T47D (cell line): ENCODE measurements at regions not wholly inside any gene's neighbourhood (a gene's known extent, or its start where the extent isn't known, plus 50 kb on each side); places are given as distances from the start of the nearest gene placed in this dataset.
"Not testable (repeated sequence)": the region's sequence is repeated elsewhere in the genome, so short reads cannot be mapped to it uniquely, and the experiment has no call there.

Experiments used
- DNase-seq, 2 experiments: peaks; one replicate each; pipeline versions ENCODE4 v3.0.0 to v3.0.0-alpha.2; 2011 to 2012; ENCODE audit warnings: low read depth in 1 of 2, low spot score in 1 of 2
- JUND ChIP-seq: IDR thresholded peaks from 2 replicates; pipeline ENCODE4 v1.6.1; 2012; ENCODE audit warnings: low read depth
- in situ Hi-C: cut with HindIII; loops from 2 replicates; pipeline ENCODE4 v1.10.0; 2016; ENCODE audit warnings: low sequenced_read_pairs, low pct_unique_long_range_greater_than_20kb

DNA sequence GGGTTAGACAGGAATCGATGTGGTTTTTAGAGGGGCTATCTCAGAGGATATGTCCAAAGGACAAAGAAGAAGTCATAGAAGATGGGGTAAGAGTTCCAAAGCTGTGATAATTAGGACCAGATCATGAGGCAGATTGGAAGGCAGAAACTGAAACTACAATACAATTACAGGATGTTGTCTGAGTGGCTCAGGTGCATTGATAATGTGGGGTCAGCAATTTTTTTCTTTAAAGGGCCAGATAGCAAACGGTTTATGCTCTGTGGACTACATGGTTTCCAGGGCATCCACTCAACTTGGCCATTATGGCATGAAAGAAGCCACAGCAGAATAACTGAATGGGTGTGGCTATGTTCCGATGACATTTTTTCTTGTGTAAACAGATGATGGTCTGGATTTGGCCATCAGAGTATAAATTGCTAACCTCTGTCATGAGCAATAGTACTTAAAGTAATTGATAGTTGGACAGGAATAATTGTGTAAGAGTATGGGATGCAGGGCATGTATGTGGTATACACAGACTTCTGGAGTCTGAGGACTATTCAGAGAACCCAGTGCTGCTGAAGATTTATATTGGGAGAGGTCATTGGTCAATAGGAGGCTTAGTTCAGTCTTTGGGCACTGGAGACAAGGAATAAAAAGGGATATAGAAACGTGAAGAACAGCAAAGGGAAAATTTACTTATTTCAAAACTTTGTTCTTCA, 198.4 kb upstream of the ADGRL4 start:
- no peak for DNase-seq
- in situ Hi-C loops = no loop called here
- TF ChIP-seq JUND = no peak

DNA sequence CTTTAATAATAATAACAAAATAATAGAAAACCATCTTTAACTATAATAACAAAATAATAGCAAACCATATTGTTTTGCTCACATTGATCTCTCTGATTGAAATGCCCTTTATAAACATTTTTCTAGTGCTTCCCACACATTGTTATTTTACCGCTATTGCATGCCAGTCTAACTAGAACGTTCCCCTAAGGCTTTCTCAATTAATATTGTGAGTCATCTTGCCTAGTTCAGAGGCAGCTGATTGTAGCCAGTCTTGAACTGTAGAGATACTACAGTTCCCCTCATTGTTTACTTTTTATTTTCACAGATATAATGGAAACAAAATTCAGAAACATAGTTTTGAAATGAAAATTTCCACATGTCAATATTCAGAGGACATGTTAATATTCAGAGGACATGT, 192.3 kb upstream of the ADGRL4 start:
- in situ Hi-C loops = no loop called here

DNA sequence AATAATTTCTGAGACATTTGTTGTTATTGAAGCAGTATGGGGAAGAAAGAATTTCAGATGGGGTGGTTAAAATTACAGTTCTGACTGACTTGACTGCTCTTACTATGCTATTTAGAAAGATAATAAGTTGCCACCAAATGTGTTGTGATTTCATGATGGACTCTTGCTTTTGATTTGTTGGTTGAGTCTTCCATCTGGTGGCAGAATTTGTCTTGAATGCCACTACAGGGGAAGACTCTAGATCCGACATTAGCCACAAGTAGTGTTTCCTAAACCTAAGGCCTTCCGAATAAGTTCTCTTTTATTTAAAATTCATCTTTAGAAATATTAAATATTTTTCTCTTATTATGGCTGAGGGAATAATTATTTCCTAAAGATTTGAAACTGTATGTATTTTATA, 190.9 kb upstream of the ADGRL4 start:
- DNase-seq = peak; percentile 2 to 66
- in situ Hi-C loops = no loop called here
- no peak for TF ChIP-seq JUND

More for the DNA sequence above, 192.3 kb upstream of the ADGRL4 start:
- DNase-seq = no peak
- TF ChIP-seq JUND = no peak

DNA sequence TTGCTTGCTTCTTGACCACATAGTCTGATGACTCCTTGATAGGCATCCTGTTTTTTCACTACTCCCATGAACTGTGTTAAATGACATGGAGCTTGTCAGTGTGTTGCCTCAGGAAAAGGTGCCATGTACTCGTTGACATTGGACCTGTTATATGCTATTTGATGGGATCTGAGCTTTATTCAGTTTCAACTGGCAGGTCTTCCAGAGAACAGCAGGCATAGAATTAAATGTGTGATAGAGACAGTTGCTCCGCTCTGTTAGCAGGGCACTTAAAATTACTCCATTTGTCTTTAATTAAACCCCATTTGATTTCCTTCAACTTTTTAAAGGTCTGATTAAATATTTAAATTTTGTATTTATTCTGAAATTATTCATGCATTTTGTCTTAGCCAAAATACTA, 189.7 kb upstream of the ADGRL4 start:
- TF ChIP-seq JUND = no peak
- in situ Hi-C loops = no loop called here
- no peak for DNase-seq

DNA sequence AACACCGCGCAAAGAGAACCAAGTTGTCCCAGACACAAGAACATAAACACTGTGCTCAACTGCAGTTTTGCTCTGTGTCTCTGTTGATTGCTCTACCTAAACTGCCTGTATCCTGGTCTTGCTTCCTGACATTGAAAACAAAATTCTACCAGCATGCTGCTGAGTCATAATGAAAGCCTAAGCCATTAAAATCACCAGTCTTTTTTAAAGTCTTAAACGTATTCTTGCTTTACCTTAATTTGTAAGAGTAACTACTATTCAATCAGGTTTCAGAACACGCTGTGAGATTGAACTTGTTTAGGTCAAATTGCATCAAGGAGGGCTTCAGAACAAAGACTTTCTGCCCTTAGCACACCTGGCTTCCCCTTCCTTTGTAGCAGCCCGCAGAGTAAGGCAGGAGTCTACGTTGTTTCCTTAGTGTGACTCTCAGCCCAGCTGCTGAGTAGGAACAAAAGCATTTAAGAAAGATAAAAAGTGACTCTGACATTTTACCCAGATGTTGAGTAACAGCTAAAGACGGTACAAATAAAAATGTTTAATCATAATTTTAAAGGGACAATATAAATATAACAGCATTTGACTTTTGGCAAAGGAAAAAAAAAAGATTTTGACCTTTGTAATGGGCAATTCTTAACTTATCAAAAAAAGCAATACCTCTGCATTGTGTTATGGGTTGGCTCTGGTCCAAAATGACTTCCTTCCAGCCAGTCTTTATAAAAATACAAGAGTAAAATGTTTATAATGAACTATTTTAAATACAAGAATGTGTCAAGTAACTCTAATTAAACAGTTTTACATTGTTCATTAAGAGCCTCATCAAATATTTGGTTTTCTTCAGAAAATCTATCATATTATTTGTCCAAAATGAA, 186.9 kb upstream of the ADGRL4 start:
- DNase-seq = no peak
- in situ Hi-C loops = no loop called here
- TF ChIP-seq JUND = no peak

DNA sequence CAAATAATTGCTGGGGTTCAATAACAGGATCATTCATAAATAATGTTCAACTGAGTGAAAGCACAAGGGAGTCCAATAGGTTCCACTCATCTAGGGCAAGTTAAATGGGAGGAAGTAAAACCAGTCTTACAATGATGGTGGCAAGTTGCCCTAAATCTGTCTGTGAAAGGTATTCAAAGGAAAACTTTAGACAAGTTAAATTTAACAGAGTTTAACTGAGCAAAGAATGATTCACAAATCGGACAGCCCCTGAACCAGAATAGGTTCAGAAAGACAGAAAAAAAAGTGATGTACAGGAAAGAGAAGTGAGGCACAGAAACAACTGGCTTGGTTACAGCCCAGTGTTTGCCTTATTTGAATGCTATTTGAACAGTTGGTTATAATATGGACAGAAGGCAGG, 183.5 kb upstream of the ADGRL4 start:
- peak in 1 of 2 experiments; percentile 14 for DNase-seq
- TF ChIP-seq JUND = no peak
- in situ Hi-C loops = no loop called here

DNA sequence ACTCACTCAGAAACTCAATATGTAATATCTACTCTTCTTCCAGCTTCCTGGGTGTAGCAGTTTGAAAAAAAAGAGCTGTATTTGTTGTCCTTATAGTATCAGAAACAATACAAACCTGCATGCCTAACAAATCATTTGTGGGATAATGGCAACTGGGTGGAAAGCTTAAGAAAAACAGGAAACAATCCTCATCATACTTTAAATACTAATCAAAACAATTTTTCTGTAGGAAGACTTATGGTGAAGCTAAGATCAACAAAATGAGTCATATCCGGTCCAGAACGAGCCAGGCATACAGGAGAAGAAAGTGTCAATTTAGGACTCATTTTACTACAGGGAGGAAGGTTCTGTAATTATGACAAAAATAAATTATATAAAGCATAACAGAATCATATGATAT, 181.8 kb upstream of the ADGRL4 start:
- in situ Hi-C loops = no loop called here
- DNase-seq = no peak
- no peak for TF ChIP-seq JUND

DNA sequence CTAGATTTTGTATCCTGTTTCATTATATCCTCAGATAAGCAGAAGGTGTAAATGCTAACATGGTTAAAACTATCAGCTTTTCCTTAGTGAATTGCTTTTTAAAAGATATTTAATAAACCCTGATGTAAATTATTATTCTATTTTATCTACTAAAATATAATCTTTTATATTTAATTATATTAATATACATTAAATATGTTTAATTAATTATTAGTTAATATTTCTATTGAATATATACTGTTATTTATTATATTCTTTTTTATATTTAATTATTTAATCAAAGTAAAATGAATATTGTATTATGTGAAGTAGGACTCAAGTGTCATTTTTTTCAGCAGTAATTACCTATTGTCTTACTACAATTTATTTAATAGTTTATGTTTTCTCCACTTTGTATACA, 179.7 kb upstream of the ADGRL4 start:
- in situ Hi-C loops = no loop called here
- no peak for TF ChIP-seq JUND
- DNase-seq = no peak

DNA sequence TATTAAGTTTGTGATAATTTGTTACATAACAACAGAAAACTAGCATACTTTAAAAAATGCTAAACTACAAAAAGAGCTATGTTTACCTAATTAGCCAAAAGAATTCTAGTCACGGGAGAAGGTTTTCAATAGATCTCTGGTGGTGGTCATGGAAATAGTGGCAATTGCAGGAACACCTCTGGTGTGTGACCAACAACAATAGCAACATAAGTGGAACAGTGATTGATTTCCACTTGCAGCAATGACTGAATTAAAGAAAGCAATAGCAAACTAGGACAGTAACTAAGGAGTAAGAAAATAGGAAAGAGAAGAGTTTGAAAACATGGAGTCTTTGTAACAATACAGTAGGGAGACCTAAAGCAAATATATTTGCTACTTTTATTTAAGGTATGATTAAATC, 171.3 kb upstream of the ADGRL4 start:
- no peak for TF ChIP-seq JUND
- in situ Hi-C loops = no loop called here
- no peak for DNase-seq

DNA sequence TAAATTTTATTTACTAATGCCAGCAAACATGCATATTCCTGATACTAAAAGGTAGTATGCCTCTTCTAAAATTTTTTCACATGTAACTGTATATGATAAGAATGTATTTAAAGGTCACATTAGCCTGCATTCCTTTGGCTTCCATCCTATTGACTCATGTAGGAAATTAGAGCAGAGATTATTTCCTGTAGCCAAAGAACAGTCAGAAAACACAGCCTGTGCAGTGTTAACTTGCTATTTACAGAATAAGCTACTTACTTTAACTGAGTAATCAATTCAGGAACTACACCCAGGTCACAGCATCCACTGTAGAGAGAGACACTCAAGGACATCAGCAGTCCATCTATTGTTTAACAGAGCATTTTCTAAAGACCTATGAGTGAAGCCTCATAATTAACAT, 154.5 kb upstream of the ADGRL4 start:
- TF ChIP-seq JUND = no peak
- no peak for DNase-seq
- in situ Hi-C loops = no loop called here

DNA sequence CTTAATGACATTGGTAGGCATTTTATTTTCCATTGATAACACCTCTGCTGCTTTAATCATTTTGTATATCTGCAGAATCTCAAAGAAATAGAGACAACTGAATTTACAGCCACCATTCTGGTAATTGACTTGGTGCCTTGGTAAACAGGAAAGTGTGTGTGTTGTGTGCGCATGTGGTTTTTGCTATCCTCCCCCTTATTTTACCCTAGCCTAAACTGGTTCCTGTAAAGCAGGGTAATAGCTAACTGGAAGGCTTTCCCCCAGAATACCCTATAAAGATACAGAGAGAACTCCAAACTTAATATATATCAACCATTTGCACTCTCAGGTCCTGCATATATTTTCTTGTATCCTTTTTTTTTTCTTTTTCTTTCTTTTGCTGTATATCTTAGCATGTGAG, 149.5 kb upstream of the ADGRL4 start:
- no peak for DNase-seq
- in situ Hi-C loops = no loop called here
- TF ChIP-seq JUND = no peak

DNA sequence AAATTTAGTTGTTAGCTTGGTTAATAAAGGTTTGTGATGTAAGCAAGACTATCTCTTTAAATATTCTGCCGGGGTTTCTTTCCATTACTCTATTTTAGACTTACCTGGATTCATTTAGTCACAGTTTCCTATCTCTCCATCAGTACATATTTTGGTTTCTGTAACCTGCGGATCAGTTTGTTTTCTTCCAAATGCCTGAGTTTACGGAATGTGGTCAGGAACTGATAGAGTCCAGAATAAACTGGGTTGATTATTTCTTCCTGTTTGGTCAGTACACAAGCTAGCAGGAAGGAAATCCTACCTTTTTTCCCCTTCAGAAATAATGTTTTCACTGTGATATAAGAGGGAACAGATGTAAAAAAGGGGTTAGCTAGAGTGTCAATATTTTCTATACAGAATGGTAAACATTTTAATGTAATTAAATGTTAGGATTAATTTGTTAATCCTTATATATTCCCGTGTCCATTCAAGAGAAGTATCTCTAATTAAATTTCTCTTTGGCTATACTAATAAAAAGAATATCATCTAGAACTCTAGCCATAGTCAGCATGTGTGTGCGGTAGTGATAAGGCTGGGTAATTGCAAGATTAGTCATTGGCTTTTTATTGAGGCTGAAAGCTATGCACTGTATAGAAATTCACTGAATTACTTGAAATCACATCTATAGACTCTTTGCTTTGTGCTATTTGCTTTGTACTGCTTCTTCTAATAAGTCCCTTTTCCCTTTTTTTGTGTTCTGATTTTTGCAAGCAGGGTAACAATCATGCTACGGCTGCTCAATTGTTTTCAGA, 144.7 kb upstream of the ADGRL4 start:
- in situ Hi-C loops = no loop called here
- peak; percentile 58 for TF ChIP-seq JUND
- peak in 1 of 2 experiments; percentile 48 for DNase-seq

DNA sequence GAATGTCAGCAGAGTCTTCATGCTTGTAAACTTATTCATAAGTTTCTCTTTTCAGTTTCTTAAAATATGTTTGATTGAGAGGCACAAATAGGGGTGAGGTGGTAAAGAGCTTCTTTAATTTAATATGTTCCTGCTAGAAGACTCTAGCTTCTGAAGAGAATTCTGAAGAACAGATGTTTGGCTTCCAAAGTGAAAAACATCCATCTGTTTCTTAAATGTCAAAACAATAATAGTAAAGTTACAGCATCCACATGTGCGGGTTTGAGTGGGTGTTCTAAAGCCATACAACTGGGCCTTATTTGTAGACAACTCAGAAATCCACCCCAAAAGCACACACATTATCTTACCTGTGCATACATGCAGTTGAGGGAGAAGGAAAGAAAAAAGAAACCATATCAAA, 144.0 kb upstream of the ADGRL4 start:
- in situ Hi-C loops = no loop called here
- no peak for TF ChIP-seq JUND

DNA sequence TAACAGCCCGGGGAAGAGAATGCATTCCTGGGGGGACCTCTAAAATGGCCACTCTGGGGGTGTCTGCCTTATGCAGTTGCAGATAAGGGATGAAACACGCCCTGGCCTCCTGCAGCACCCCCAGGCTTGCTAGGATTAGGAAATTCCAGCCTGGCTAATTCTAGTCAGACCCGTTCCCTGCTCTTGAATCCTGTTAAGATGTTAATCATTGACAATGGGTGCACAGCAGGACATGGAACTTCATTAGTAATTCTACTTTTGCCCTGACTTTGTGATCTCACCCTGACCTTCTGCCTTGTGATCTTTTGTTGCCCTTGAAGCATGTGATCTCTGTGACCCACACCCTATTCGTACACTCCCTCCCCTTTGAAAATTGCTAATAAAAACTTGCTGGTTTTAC, 131.7 kb upstream of the ADGRL4 start:
- DNase-seq, in situ Hi-C loops: not testable (repeated sequence)

More for the DNA sequence above, 144.0 kb upstream of the ADGRL4 start:
- no peak for DNase-seq
